ENCODE measurements at regions not wholly inside any gene's neighbourhood (a gene's known extent, or its start where the extent isn't known, plus 50 kb on each side); places are given as distances from the start of the nearest gene placed in this dataset.

GRCh38 chrX:20329435-20329834, 62.7 kb upstream of the RPS6KA3 start:
- H3K36me3 ChIP-seq (ENCODE audit: control insufficient read depth, insufficient read depth, low read length), result no peaks in the 10 kb centered on the region
- no peak overlapping the region for H3K4me3 ChIP-seq (ENCODE audit: low read length)
- H3K9me3 ChIP-seq (ENCODE audit: control insufficient read depth, low read length), result no peaks in the 10 kb centered on the region
- Mint-ChIP-seq H3K9me3 (peaks cover 68% of the 10 kb centered on the region), H3K27ac (no peak overlapping the region), H3K4me3 (no peak overlapping the region), H3K27me3 (ENCODE audit: insufficient read depth) (peaks cover 15% of the 10 kb centered on the region), H3K36me3 (ENCODE audit: low read depth) (no peaks in the 10 kb centered on the region), H3K4me1 (no peaks in the 10 kb centered on the region)
- WGBS, 2 experiments (ENCODE audit: insufficient coverage in 1 of 2, insufficient read length in 1 of 2), result 96 to 100% methylated on average over 1 to 2 of the region's 3 CpGs
- no peak for TF ChIP-seq CTCF (conservative IDR thresholded peaks at IDR 0.05)
- no peak overlapping the region for H3K27ac ChIP-seq (ENCODE audit: low read depth, low read length)
- no peak overlapping the region for H3K9ac ChIP-seq (ENCODE audit: extremely low read depth, low read length, poor library complexity, severe bottlenecking)
- no peak for DNase-seq
- H3K27me3 ChIP-seq (ENCODE audit: control insufficient read depth, insufficient read depth, low read length, poor library complexity, severe bottlenecking), result no peaks in the 10 kb centered on the region
- H3K4me1 ChIP-seq (ENCODE audit: control insufficient read depth, insufficient read depth, low read length), result no peaks in the 10 kb centered on the region

GRCh38 chrX:20325786-20326388, 59.2 kb upstream of the RPS6KA3 start:
- 67 to 94% methylated on average over 1 to 6 of the region's 6 CpGs for WGBS, 2 experiments (ENCODE audit: insufficient coverage in 1 of 2, insufficient read length in 1 of 2)
- no peak overlapping the region for H3K27ac Mint-ChIP-seq
- DNase-seq, result no peak
- peaks cover 63% of the 10 kb centered on the region for H3K9me3 Mint-ChIP-seq
- Histone ChIP-seq H3K9me3 (ENCODE audit: control insufficient read depth, low read length) (no peaks in the 10 kb centered on the region), H3K9ac (ENCODE audit: extremely low read depth, low read length, poor library complexity, severe bottlenecking) (no peak overlapping the region), H3K27me3 (ENCODE audit: control insufficient read depth, insufficient read depth, low read length, poor library complexity, severe bottlenecking) (no peaks in the 10 kb centered on the region), H3K4me1 (ENCODE audit: control insufficient read depth, insufficient read depth, low read length) (no peaks in the 10 kb centered on the region), H3K4me3 (ENCODE audit: low read length) (no peak overlapping the region), H3K27ac (ENCODE audit: low read depth, low read length) (no peak overlapping the region), H3K36me3 (ENCODE audit: control insufficient read depth, insufficient read depth, low read length) (no peaks in the 10 kb centered on the region)
- H3K4me3 Mint-ChIP-seq, result no peak overlapping the region
- no peaks in the 10 kb centered on the region for H3K36me3 Mint-ChIP-seq (ENCODE audit: low read depth)
- peaks cover 19% of the 10 kb centered on the region for H3K4me1 Mint-ChIP-seq
- TF ChIP-seq CTCF (conservative IDR thresholded peaks at IDR 0.05), result no peak
- H3K27me3 Mint-ChIP-seq (ENCODE audit: insufficient read depth), result peaks cover 9% of the 10 kb centered on the region

- Mint-ChIP-seq H3K27ac (peak overlapping the region; percentile 6), H3K36me3 (ENCODE audit: low read depth) (no peaks in the 10 kb centered on the region), H3K9me3 (peaks cover 58% of the 10 kb centered on the region), H3K4me1 (peaks cover 26% of the 10 kb centered on the region), H3K27me3 (ENCODE audit: insufficient read depth) (peaks cover 6% of the 10 kb centered on the region), H3K4me3 (no peak overlapping the region)
- Histone ChIP-seq H3K9ac (ENCODE audit: extremely low read depth, low read length, poor library complexity, severe bottlenecking) (no peak overlapping the region), H3K4me3 (ENCODE audit: low read length) (no peak overlapping the region), H3K27me3 (ENCODE audit: control insufficient read depth, insufficient read depth, low read length, poor library complexity, severe bottlenecking) (no peaks in the 10 kb centered on the region), H3K4me1 (ENCODE audit: control insufficient read depth, insufficient read depth, low read length) (no peaks in the 10 kb centered on the region), H3K27ac (ENCODE audit: low read depth, low read length) (no peak overlapping the region), H3K36me3 (ENCODE audit: control insufficient read depth, insufficient read depth, low read length) (no peaks in the 10 kb centered on the region), H3K9me3 (ENCODE audit: control insufficient read depth, low read length) (no peaks in the 10 kb centered on the region)
- WGBS, 2 experiments (ENCODE audit: insufficient coverage in 1 of 2, insufficient read length in 1 of 2), result 51% methylated on average over 5 of the region's 5 CpGs; no CpG with 5 or more reads in 1 of the 2 experiments
- no peak for TF ChIP-seq CTCF (conservative IDR thresholded peaks at IDR 0.05)
- peak; percentile 52 for DNase-seq
These were observed 56.2 kb upstream of the RPS6KA3 start for GRCh38 chrX:20322887-20323286.
